GM12873 (cell line): ENCODE measurements at regions not wholly inside any gene's neighbourhood (a gene's known extent, or its start where the extent isn't known, plus 50 kb on each side); places are given as distances from the start of the nearest gene placed in this dataset.

ENCODE experiments used
- CTCF ChIP-seq: IDR thresholded peaks from 2 replicates; pipeline ENCODE4 v1.5.1; 2012; ENCODE audit warnings: low read depth, mild to moderate bottlenecking, moderate library complexity, low read length, control low read depth; ENCODE audit not compliant: insufficient read depth; ENCODE audit errors: missing control alignments

GRCh38 chr9:107614765-107615164 is 125.2 kb upstream of the KLF4 start:
- no peak for TF ChIP-seq CTCF

DNA sequence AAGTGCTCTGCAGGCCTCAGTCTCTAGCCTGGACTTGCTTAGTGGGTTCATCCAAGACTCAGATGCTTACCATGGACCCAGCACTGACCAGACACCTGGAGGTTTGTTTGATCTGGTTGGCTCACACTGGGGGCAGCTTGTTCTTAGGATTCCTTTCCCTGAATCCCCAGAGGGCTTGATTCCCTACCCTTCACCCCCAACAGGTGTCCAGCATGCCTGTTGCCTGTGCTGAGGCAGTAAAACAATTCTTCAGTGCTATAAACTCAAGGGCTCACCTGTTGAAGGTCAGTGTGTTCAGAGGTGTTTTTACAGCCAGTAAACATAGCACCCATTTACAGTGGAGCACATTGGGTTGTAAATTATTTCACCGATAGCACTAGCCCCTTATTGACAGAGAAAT is 123.8 kb upstream of the KLF4 start:
- no peak for TF ChIP-seq CTCF

- no peak for TF ChIP-seq CTCF
Measured at GRCh38 chr9:107612136-107612535, 122.6 kb upstream of the KLF4 start.

- TF ChIP-seq CTCF, result no peak
Measured at GRCh38 chr9:107609547-107609946, 120.0 kb upstream of the KLF4 start.

- no peak for TF ChIP-seq CTCF
Measured at GRCh38 chr9:107606149-107606790, 116.7 kb upstream of the KLF4 start.

DNA sequence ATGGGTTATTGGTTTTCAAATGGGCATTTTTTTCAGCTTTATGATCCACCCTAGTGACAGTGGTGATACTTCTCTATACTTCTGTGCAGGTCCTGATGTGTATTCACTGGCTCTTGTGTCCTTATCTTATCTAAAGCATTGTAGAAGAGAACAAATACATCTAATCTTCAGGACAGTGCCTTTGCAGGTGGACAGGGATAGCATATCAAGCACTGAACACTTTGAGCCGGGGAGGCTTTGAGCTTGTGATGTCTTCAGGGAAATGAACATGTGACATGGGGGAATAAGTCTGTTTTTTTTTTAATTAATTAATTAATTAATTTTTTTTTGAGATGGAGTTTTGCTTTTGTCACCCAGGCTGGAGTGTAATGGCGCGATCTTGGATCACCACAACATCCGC is 115.5 kb upstream of the KLF4 start:
- no peak for TF ChIP-seq CTCF

DNA sequence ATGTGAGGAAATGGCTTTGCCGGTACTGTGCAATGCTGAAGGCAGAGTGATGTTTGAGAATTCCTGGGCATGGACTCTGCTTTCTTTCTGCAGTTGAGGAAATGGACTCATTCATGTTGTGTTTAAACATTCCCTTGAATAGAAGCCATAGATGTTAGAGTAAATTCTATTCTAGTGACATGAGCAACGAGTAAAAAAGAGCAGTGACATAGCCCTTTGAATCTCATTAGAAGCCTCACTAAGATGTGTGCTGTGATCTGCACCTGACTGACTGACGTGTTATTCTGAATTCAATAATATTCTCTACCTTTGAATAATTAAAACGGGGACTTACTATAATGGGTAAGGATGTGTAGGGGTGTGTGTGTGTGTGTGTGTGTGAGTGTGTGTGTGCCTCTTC is 113.7 kb upstream of the KLF4 start:
- no peak for TF ChIP-seq CTCF
